Stomach (tissue), 4 donors: ENCODE measurements at regions not wholly inside any gene's neighbourhood (a gene's known extent, or its start where the extent isn't known, plus 50 kb on each side); places are given as distances from the start of the nearest gene placed in this dataset.

Experiments
- CTCF ChIP-seq, 7 experiments: fragments of 450-650 bp in 4 of 7; fragments of 200-600 bp in 3 of 7; sonication (generic) in 3 of 7; IDR thresholded peaks; one replicate each; pipeline ENCODE4 v1.5.1; 2016 to 2019; ENCODE audit warnings: antibody characterized with exemption in 7 of 7, control low read depth in 2 of 7, mild to moderate bottlenecking in 1 of 7
- EP300 ChIP-seq: sonication (generic); formaldehyde crosslinking; IDR thresholded peaks from one replicate; pipeline ENCODE4 v1.6.1; 2017; ENCODE audit warnings: antibody characterized with exemption
- POLR2A ChIP-seq, 4 donors: fragments of 450-650 bp; IDR thresholded peaks; one replicate each; pipeline ENCODE4 v1.6.1; 2016; ENCODE audit warnings: antibody characterized with exemption in 4 of 4, control low read depth in 2 of 4, mild to moderate bottlenecking in 1 of 4, moderate library complexity in 1 of 4
- POLR2AphosphoS5 ChIP-seq, 3 donors: sonication (generic); formaldehyde crosslinking; IDR thresholded peaks; one replicate each; pipeline ENCODE4 v1.6.1; 2016; ENCODE audit warnings: antibody characterized with exemption in 3 of 3

DNA sequence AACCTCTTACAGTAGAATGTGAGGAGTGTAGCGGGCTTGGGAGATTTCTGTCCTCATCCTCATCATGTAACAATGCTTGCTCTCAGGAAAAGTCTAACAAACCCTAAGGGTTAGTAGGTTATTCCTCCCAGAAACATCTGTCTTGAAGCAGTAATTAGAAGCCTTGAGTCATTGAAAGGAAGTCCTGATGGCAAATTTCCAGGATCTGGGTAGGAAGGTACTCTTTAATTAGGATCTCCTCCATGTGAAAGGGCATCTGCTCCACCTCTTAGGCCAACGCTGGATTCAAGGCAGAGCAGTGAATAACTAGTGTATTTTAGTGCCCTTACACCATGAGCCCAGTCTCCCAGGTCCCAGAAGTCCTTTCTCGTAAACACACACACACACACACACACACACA, 106.6 kb upstream of the BARHL2 start:
- no peak for TF ChIP-seq POLR2A (IDR thresholded peaks at IDR 0.05)
- TF ChIP-seq CTCF (IDR thresholded peaks at IDR 0.05): no peak
- no peak for TF ChIP-seq POLR2AphosphoS5 (IDR thresholded peaks at IDR 0.05)
- no peak for TF ChIP-seq EP300
